ENCODE measurements at regions not wholly inside any gene's neighbourhood (a gene's known extent, or its start where the extent isn't known, plus 50 kb on each side); places are given as distances from the start of the nearest gene placed in this dataset.
A peak's percentile ranks its signal among the peaks of the same experiment; 100 is the strongest.

- DNase-seq (ENCODE audit: low spot score), result no peak
Measured at GRCh38 chr1:5750186-5751162, 241.8 kb downstream of the NPHP4 start.

DNA sequence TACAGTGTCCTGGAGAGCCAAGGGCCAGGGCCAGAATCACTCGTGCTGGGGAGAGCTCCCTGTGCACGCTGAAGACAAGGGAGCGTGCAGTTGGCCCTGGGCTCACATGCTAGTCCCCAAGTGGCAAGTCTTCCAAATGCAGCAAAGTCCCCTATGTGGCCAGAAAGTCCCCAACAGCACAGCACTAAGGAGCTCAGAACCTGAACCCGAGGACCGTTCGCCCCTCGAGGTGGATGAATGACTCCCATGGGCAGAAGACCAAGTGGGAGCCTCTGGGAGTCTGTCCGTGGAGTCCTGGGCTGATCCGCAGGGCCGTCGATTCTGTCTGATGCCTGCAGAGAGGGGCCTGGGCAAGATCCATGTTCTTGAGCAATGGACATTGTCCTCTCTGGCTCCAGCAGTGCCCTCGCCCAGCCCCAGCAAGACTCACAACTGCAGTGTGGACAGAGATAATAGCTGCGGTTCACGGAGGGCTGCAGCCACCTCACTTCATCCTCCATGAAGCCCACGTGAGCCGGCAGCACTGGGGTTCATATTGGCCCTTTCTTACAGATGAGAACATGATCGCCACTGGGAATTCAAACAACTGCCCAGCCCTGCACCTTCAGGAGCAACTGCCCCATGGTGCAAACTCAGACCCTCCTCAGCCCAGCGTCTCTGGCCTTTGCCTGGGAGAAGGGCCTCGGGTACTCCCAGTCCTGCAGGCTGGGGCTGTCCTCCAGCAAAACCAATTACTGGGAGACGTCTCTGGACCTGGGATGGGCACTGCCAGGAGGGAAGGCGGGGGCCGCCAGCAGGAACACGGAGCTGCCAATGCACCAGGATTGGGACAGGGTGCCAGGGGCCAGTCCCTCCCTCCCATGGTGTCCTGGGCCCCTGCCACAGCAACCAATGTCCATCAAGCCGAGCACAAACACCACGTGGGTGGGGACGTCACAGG, 243.7 kb downstream of the NPHP4 start:
- no peak for DNase-seq (ENCODE audit: low spot score)

DNA sequence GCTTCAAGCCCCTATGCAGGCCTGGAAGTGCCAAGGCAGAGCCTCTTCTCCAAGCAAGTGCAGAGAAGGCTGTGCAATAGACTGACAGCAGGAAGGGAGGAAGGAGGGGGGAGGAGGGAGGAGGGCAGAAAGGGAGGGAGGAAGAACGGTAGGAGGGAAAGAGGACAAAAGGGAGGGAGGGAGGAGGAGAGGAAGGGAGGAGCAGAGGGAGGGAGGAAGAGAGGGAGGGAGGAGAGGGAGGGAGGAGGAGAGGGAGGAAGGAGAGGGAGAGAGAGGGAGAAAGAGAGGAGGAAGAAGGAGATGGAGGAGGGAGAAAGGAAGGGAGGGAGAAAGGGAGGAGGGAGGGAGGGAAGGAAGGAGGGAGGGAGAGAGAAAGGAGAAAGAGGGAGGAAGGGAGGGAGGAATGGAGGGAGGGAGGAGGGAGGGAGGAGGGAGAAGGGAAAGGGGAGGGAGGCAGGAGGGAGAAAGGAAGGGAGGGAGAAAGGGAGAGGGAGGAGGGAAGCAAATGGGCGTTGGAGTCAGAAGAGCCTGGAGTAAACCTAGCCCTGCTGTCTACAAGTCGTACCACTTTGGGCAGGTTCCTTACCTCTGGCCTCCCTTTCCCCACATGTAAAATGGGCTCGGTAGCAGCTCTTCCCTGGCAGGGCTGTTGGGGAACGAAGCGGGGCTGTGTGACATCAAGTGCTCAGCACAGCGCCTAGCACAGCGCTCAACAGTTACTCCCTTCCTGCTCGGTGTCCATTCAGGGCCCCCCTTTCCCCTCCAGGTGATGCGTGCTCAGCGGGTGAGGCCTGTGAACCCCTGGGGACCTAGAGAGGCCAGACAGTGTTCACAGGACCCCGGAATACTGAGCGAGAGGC, 244.6 kb downstream of the NPHP4 start:
- no peak for DNase-seq (ENCODE audit: low spot score)

DNA sequence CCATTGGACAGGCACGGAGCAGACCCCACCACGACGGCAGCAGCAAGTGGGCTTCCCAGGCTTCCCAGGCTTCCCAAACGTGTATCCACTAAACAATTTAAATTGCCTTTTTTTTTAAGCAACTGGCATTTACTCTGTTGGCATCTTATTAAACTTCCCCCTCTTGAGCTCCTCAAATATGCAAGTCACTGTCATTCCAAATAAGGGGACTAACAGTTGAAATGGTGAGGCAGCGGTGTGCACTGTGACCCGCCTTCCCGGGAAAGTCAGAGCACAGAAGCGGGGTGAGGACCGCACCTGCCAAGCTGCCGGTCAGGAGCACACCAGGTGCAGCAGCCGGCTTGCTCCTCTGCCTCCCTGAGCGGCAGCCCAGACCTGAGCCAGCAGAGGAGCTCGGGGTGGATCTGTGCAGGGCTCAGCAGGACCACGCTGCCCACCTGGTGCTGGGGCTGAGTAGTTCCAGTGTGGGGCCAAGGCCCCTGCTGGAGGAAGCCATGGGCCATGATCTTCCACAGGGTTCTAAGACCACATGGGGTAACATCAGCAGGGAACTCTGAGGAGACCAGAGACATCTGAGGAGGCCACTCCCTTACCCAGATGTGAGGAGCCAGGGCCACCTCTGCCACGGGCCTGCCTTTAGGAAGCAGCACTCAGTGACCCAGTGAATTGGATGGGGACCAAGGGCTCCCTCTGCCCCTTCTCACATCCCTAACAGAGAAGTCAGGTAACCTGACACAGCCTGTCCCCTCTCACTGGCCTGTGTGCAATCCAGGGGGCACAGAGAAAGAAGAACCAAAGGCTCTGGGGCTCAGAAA, 245.4 kb downstream of the NPHP4 start:
- DNase-seq (ENCODE audit: low spot score), result no peak

DNA sequence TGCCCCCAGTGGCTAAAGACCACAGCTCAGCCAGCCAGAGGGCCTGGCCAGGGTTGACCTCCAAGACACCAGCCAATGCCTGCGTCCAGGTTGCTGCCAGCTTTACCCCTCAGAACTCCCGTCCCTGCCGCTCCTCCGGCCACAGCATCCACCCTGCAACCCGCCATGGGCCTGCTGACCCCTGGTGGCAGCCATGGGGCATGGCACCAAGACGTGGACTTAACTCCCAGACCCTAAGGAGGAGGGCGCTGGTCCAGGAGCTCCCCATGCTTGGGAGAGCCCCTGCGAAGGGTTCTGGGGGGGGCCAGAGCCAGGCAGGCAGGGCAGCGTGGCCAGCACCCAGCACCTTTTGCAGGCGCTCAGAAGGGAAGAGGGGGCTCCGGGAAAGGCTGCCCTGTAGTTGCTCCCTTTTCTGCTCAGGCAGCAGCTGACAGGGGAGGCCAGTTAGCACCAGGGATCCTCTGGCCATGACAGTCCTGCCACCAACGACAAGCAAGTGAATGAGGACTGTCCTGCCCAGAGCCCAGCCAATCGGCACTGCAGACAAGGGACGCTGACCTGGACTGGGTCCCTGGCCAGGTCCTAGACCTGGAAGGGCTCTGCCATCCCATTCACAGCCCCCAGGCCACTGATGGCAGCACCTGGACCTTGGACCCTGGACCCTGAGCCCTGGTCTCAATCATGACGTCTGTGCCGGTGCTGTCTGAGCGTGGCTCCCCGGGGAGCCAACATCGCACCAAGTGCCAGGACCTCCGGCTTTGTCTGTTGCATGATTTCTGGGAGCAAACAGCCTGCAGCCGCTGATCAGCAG, 246.2 kb downstream of the NPHP4 start:
- DNase-seq (ENCODE audit: low spot score), result peak; percentile 44

DNA sequence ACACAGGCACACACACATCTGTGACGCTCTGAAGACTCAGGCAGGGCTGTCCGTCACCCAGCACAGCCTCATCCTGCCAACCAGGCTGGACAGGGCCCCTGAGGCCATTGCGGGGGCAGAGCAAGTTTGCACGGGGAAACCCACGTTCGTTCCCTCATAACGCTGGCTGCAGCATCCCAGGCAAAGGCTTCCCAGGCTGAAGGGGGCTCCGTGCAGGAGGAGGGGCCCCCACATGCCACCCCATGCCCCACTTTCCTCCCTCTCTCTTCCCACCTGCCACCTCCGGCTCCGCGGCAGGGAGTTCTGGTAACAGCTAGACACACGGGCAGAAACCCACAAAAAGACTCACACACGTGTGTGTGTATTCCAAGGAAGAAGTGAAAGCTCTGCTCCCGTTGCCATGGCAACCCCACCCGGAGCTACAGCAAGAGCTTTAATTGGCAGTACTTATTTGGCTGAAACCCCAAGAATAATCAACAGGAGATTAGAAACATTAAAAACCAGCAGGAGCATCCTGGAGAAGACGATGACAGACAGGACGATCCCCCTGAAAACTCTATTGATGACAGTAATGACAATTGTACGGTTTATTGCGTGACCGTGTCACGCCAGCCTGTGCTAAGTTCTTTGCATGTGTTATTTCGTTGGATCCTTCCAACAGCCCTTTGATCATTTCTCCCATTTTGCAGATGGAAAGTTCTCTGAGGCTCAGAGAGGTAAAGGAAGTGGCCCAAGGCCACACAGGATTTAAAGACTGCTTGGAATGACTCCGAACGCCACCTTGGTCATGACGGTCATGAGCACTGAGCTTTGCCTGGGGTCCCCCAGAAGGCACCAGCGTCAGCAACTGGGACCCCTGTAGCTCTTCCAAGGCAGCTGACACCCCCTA, 247.1 kb downstream of the NPHP4 start:
- DNase-seq (ENCODE audit: low spot score), result no peak

GRCh38 chr1:5744341-5744740, 247.9 kb downstream of the NPHP4 start:
- DNase-seq (ENCODE audit: low spot score), result no peak

- DNase-seq (ENCODE audit: low spot score), result no peak
Measured at GRCh38 chr1:5743435-5744095, 248.7 kb downstream of the NPHP4 start.

DNA sequence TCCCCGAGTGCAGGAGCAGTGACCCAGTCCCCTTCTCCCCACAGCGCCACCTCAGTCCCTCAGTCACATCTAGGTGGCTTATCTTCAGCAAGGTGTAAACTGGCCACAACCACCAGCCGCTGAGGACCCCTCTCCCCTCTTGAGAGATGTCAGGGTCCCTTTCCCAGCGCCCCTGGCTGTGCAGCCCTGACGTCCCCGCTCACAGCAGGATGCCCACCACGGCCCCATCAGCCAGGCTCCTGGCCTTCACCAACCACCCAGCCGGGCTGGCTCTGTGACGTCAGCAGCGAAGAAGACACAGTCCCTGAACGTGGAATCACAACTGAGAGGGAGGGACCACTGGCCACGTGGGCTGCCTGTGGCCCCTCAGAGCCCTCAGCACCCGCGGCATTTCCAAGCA, 249.4 kb downstream of the NPHP4 start:
- no peak for DNase-seq (ENCODE audit: low spot score)

- no peak for DNase-seq (ENCODE audit: low spot score)
Measured at GRCh38 chr1:5742032-5742431, 250.2 kb downstream of the NPHP4 start.

DNA sequence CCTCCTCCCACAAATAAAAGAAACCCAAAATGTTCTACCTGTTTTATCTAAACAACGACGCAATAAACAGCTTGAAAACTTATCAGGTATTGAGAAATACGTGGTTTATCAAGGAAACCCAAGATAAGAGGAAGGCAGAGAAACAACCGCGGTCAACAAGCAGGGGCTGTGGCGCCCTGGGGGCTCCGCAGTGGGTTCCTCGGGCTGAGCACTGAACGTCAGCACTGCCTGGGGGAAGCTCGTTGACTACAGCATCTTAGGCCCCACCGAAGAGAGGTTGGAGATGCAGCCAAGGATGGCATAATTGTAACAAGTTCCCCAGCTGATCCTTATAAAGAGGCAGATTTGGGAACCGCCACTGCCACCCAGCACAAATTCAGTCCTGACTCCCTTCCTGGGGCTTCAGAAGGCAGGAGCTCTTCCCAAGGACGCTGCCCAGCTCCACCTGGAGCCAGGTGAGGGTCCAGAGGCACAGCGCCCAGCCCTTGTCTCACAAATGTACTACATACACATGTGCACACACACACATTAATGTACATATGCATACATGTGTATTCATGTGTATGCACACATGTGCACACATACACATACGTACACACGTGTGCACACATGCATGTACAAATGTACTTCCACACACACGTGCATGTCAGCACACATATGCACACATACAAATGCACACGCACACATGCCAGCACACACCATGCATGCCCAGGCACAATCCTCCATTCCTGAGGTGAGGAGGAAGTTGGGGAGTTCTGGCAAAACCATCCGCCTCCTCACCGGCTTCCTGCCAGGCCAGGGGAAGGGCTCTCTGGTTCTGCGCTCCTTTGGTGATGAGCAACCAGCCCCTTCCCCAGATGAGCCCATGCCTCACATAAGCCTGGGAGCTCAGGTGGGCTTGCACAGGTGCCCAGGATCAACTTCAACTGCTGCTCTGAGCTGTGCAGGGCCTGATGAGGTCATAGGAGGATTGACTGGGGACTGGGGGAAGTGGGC, 251.1 kb downstream of the NPHP4 start:
- DNase-seq (ENCODE audit: low spot score), result no peak

DNA sequence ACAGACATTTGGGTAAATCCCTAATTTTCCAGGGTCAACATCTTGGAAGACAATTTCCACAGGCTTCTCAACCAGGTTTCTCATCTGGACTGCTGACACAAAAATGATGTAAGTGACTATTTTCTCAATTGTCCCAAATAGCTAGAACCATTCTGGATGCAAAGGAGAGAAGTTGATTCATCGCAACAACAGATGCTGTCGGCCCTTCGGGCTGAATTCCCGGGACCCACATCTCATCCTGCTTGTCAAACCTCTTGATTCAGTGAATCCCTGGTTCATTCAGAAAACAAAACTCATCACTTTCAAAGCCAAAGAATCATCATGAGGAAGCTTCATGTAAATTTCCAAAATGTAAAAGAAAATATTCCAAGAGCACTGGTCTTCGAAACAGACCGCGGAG, 251.8 kb downstream of the NPHP4 start:
- DNase-seq (ENCODE audit: low spot score), result no peak

- no peak for DNase-seq (ENCODE audit: low spot score)
Measured at GRCh38 chr1:5739561-5740078, 252.6 kb downstream of the NPHP4 start.

DNA sequence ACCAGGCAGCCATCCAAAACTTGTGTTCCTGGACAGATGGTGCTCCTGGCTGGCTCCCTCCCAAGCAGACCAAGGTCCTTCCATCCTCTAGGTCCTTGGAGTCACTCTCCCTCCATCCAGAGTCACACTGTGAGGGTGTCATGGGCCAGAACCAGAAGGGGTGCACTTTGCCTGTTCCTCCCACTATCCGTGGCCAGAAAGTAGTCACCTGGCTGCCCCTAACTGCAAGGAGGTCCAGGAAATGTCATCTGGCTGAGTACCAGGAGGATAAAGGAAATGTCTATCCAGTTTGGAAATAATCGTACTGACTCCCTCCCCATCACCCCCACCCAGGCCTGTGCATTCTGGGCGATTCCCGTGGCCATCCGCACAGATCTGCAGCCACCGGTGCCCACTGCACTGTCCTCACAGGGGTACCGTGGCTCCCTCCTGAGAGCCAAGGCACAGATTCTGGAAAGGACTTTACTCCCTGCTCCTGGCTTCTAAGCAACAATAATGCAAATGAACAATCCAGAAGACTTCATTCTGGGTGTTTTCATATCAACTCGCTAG, 253.2 kb downstream of the NPHP4 start:
- no peak for DNase-seq (ENCODE audit: low spot score)

GRCh38 chr1:5737081-5737480, 255.1 kb downstream of the NPHP4 start:
- no peak for DNase-seq (ENCODE audit: low spot score)

- no peak for DNase-seq (ENCODE audit: low spot score)
Measured at GRCh38 chr1:5734996-5735395, 257.2 kb downstream of the NPHP4 start.

DNA sequence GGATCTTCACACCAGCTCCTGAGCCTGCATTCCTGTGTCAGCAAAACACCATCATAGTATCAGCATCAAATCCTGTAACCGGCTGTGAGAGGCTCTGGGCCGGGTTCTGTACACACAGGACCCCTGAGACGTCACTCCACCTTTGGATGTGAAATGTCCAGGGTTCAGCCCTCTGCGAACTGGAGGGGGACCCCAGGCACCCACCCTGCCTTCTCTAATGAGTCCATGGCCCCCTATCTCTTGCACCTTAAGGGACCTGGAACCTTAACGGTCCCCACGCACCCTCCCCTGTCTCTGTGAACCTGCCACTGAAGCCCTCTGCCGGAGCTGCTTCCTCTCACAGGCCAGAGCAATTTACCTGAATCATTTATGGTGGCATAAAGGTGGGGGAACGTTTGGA, 257.8 kb downstream of the NPHP4 start:
- no peak for DNase-seq (ENCODE audit: low spot score)

Measured in kidney capillary endothelial cell (primary cell).